BLaER1 treated with 17β-estradiol and CSF1 and Interleukin-3, amounts not matched to agents 10 nM and 100 nM (cell line): ENCODE measurements at regions not wholly inside any gene's neighbourhood (a gene's known extent, or its start where the extent isn't known, plus 50 kb on each side); places are given as distances from the start of the nearest gene placed in this dataset.

Source experiments
- H3K27ac ChIP-seq, 11 experiments: shearing (Covaris generic); formaldehyde crosslinking; 2 replicates each; pipeline ENCODE4 v1.8.1; 2022
- H3K27me3 ChIP-seq, 11 experiments: shearing (Covaris generic); formaldehyde crosslinking; 2 replicates each; pipeline ENCODE4 v1.8.1; 2022
- H3K36me3 ChIP-seq, 11 experiments: shearing (Covaris generic); formaldehyde crosslinking; 2 replicates each; pipeline ENCODE4 v1.8.1; 2022
- H3K4me1 ChIP-seq, 10 experiments: shearing (Covaris generic); formaldehyde crosslinking; 2 replicates each; pipeline ENCODE4 v1.8.1; 2022
- H3K4me2 ChIP-seq, 11 experiments: shearing (Covaris generic); formaldehyde crosslinking; 2 replicates each; pipeline ENCODE4 v1.8.1; 2022
- H3K4me3 ChIP-seq, 10 experiments: shearing (Covaris generic); formaldehyde crosslinking; 2 replicates each; pipeline ENCODE4 v1.8.1; 2022
- H3K9ac ChIP-seq, 11 experiments: shearing (Covaris generic); formaldehyde crosslinking; 2 replicates each; pipeline ENCODE4 v1.8.1; 2022
- H3K9me3 ChIP-seq, 11 experiments: shearing (Covaris generic); formaldehyde crosslinking; replicated peaks in 1 of 11; 2 replicates each; pipeline ENCODE4 v1.8.1; 2022
- H4K20me1 ChIP-seq, 11 experiments: shearing (Covaris generic); formaldehyde crosslinking; 2 replicates each; pipeline ENCODE4 v1.8.1; 2022
- Cebpa-rat ChIP-seq, 11 experiments: shearing (Covaris generic); IDR thresholded peaks; 2 replicates each; pipeline ENCODE4 v1.8.1; 2022

DNA sequence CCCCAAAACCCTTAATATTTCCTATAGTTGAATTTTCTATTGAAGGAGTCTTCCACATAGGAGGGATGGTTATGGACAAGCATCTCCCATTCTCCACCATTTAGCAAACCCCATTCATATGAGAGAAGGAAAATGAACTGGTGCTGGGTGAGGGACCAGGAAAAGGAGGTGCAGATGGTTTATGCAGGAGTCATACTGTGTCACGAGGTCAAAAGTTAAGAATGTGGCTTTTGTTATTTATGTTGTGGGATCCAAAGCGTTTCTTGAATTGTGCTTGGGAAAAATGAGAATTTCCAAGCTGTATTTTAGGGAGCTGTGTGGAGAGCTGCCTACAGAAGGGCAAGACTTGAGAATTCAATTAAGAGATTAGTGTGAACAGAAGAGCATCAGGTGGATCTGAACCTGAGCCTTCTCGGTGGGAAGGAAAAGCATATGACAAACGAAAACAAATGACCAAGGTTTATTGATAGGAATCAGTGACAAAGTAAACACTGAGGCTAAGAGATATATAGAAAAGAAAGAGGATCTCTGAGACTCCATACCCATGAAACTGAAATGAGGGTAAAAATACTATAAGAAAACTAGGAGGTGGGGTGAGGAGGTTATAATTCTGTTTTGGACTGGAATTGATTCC lies 473.3 kb upstream of the NR2F2 start:
- no peak for TF ChIP-seq Cebpa-rat (IDR thresholded peaks at IDR 0.05)
- H3K4me3 ChIP-seq, result no peak overlapping the region
- no peaks in the 10 kb centered on the region for H3K9me3 ChIP-seq

DNA sequence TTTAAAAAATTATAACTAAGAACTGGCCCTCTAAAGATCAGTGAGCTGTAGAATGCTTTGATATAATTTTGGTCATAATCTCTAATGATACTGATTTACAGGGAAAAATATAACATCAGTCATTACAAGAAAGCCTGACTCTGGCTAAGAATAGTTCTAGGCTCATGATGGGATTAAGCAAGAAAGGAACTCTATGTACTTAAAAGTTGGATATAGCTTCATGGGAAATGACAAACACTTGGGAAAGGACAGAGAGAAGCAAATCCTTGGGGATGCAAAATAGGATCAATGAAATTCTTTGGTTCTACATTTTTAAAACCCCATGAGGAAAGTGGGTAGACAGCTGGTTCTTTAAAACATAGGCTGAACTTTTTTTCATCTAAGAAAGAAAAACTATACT lies 472.7 kb upstream of the NR2F2 start:
- TF ChIP-seq Cebpa-rat (IDR thresholded peaks at IDR 0.05), result no peak
- Histone ChIP-seq H3K9me3 (no peaks in the 10 kb centered on the region), H4K20me1 (no peaks in the 10 kb centered on the region), H3K4me3 (no peak overlapping the region), H3K4me1 (peaks cover 0 to 17% (median 0%) of the 10 kb centered on the region in 10 experiments; a peak in 3 of 20 replicates), H3K27ac (no peak overlapping the region), H3K36me3 (no peaks in the 10 kb centered on the region), H3K9ac (no peak overlapping the region), H3K4me2 (no peak overlapping the region), H3K27me3 (no peaks in the 10 kb centered on the region; a peak in 2 of 22 replicates)

More for the DNA sequence above, 473.3 kb upstream of the NR2F2 start:
- no peaks in the 10 kb centered on the region; a peak in 3 of 22 replicates for H3K27me3 ChIP-seq
- no peak overlapping the region for H3K9ac ChIP-seq
- no peak overlapping the region for H3K4me2 ChIP-seq
- H3K36me3 ChIP-seq, result no peaks in the 10 kb centered on the region
- peaks cover 0 to 12% (median 0%) of the 10 kb centered on the region in 10 experiments; a peak in 3 of 20 replicates for H3K4me1 ChIP-seq
- no peaks in the 10 kb centered on the region for H4K20me1 ChIP-seq
- H3K27ac ChIP-seq, result no peak overlapping the region

DNA sequence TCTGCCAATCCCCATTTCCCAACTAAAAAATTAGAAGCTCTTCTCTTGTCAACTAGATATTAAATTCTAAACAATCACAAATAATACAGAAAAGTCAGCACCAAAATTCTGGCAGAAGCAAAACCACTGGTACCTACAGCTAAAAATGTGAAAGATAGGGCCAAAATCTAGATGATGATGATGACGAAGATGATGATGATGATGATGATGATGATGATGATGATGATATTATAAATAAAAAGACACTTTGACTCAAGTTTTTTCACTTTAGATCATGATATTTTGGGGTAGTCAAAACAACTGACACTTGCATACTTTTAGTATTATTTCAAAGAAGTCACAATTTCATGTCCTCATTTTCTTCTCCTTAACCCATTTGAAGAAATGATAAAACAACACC lies 470.1 kb upstream of the NR2F2 start:
- Histone ChIP-seq H3K9ac (no peak overlapping the region), H3K4me2 (no peak overlapping the region), H3K9me3 (no peaks in the 10 kb centered on the region), H3K4me3 (no peak overlapping the region), H3K27ac (no peak overlapping the region), H3K36me3 (no peaks in the 10 kb centered on the region), H3K4me1 (peaks cover 0 to 26% (median 1%) of the 10 kb centered on the region in 10 experiments; a peak in 4 of 20 replicates), H4K20me1 (no peaks in the 10 kb centered on the region), H3K27me3 (no peaks in the 10 kb centered on the region)
- TF ChIP-seq Cebpa-rat (IDR thresholded peaks at IDR 0.05), result no peak

DNA sequence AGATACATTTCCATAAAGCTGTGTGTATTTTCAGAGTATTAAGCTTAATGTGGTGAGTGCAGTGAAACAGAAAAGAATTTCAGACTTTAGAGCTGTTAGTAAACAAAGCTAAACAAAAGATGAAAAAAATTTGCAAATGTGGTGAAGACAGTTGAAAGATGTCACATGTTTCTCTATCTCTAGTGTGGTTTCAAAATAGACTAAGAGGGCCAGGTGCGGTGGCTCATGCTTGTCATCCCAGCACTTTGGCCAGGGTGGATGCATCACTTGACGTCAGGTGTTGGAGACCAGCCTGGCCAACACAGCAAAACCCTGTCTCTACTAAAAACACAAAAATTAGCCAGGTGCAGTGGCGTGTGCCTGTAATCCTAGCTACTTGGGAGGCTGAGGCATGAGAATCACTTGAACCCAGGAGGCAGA lies 466.0 kb upstream of the NR2F2 start:
- no peaks in the 10 kb centered on the region for H3K9me3 ChIP-seq
- no peaks in the 10 kb centered on the region for H4K20me1 ChIP-seq
- no peak for TF ChIP-seq Cebpa-rat (IDR thresholded peaks at IDR 0.05)
- peaks cover 0 to 26% (median 1%) of the 10 kb centered on the region in 10 experiments; a peak in 4 of 20 replicates for H3K4me1 ChIP-seq
- no peak overlapping the region for H3K9ac ChIP-seq
- H3K27ac ChIP-seq, result no peak overlapping the region
- H3K4me2 ChIP-seq, result peak overlapping the region in 3 of 11 experiments; percentile 0 to 33 (median 18); a peak in 5 of 22 replicates
- no peaks in the 10 kb centered on the region for H3K27me3 ChIP-seq
- H3K4me3 ChIP-seq, result no peak overlapping the region
- no peaks in the 10 kb centered on the region for H3K36me3 ChIP-seq

DNA sequence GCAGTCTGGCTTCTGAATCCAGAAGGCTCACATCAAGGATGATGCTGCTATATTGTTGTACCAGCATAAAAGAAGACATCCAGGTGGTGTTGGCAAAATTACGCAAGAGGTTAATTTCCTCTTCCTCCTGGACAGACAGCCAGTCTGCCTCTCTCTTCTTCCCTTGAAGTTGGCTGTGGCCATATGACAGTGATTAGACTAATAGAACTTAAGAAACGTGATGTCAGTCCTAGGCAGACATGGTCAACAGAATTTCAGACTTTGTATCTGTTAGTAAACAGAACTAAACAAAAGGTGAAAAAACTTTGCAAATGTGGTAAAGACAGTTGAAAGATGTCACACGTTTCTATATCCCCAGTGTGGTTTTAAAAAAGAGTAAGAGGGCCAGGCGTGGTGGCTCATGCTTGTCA lies 465.2 kb upstream of the NR2F2 start:
- TF ChIP-seq Cebpa-rat (IDR thresholded peaks at IDR 0.05), result peak in 7 of 11 experiments; percentile 16 to 67 (median 41); a peak in 7 of 22 replicates
- Histone ChIP-seq H3K27ac (no peak overlapping the region), H3K4me3 (no peak overlapping the region), H3K36me3 (no peaks in the 10 kb centered on the region), H3K4me1 (peaks cover 0 to 26% (median 1%) of the 10 kb centered on the region in 10 experiments; a peak in 4 of 20 replicates), H3K9me3 (no peaks in the 10 kb centered on the region), H3K9ac (no peak overlapping the region), H4K20me1 (no peaks in the 10 kb centered on the region), H3K27me3 (no peaks in the 10 kb centered on the region), H3K4me2 (0 out of 22 replicates have a peak overlapping the region, but pooled peaks of 2 of the 11 experiments have one; percentile 3 to 17)

DNA sequence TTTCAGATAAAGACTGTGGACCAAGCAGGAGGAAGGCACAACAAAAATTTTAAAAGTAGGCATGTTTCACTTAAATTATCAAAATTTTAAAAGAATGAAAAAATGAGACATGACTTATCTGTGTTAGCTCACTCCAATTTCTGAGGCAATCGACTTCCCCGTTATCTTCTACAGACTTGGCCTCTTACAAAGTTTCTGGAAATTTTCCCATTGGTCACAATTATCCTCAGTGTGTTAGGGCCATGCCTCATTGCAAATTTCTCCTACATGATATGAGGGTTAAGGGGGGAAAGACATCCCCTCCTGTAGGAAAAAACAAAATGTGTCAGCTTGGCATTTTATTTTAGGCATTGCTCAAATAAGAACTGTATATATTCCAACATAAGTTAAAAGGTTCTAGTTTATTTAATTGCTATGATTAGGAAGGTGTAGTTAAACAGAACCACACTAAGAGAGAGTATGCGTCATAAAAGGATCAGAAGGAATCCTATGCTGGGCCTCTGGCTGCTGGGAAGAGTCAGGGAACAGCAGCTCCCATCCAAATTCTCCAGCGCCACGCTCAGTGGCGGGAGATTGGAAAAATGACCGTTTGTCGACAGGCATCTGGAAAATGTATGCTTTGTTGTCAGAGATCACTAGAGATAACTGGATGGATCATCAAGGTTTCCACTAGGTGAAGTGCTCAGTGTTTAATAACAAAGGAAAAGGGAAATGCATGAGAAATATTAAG lies 463.6 kb upstream of the NR2F2 start:
- Histone ChIP-seq H3K9ac (no peak overlapping the region), H3K4me2 (no peak overlapping the region), H3K4me3 (no peak overlapping the region), H3K4me1 (peaks cover 0 to 17% (median 1%) of the 10 kb centered on the region in 10 experiments; a peak in 4 of 20 replicates), H3K27ac (no peak overlapping the region), H3K36me3 (no peaks in the 10 kb centered on the region), H3K27me3 (no peaks in the 10 kb centered on the region), H3K9me3 (0 out of 22 replicates have a peak, but pooled peaks cover 0 to under 1% (median 0%) of the 10 kb centered on the region in 11 experiments), H4K20me1 (no peaks in the 10 kb centered on the region)
- TF ChIP-seq Cebpa-rat (IDR thresholded peaks at IDR 0.05), result no peak

DNA sequence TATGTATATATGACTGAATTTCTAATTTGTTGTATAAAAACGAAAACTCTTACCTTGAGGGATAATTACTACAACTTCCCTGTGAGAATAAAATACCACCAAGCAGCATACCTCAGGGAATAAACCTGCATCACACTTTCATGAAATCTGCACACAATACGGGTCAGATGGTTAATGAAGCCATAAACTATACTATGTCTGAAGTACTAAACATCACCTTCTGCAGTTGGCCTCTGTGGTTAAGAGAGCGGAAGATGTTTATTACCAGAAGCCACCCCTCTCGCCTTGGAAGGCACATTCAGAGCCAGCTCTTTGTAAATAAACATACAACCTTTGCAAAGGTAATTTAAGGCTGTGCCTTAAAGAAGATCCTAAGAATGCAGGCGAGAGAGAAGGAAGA lies 462.1 kb upstream of the NR2F2 start:
- Histone ChIP-seq H3K27ac (no peak overlapping the region), H3K36me3 (no peaks in the 10 kb centered on the region), H3K4me2 (no peak overlapping the region), H3K4me3 (no peak overlapping the region), H3K27me3 (no peaks in the 10 kb centered on the region), H3K9me3 (0 out of 22 replicates have a peak, but pooled peaks cover 0 to 5% (median 0%) of the 10 kb centered on the region in 11 experiments), H3K9ac (no peak overlapping the region), H4K20me1 (no peaks in the 10 kb centered on the region), H3K4me1 (peaks cover 0 to 6% (median under 1%) of the 10 kb centered on the region in 10 experiments; a peak in 3 of 20 replicates)
- TF ChIP-seq Cebpa-rat (IDR thresholded peaks at IDR 0.05), result no peak

DNA sequence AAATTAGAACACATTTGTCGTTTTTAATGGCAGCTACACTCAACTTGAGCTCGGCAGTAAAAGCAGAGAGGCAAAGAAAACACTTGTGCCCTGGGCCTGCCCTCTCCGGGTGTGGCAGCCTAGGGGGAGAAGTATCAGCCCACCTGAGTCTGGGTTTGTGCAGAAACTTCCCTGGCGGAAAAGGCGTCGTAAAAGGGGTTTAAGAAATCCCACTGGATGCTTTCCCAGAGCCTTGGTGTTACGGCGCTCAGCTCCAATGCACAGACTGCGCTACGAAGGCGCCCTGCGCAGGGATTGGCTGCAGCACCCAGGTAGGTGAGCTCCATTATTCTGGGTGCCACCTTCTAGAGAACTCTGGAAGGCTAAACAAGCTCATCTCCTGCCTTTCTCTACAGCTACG lies 461.5 kb upstream of the NR2F2 start:
- no peaks in the 10 kb centered on the region for H4K20me1 ChIP-seq
- peaks cover 0 to 6% (median 0%) of the 10 kb centered on the region in 10 experiments; a peak in 1 of 20 replicates for H3K4me1 ChIP-seq
- H3K9me3 ChIP-seq, result 0 out of 22 replicates have a peak, but pooled peaks cover 0 to 8% (median 0%) of the 10 kb centered on the region in 11 experiments
- H3K27me3 ChIP-seq, result no peaks in the 10 kb centered on the region
- no peaks in the 10 kb centered on the region for H3K36me3 ChIP-seq
- H3K27ac ChIP-seq, result no peak overlapping the region
- no peak for TF ChIP-seq Cebpa-rat (IDR thresholded peaks at IDR 0.05)
- no peak overlapping the region for H3K4me2 ChIP-seq
- no peak overlapping the region for H3K9ac ChIP-seq
- H3K4me3 ChIP-seq, result no peak overlapping the region

DNA sequence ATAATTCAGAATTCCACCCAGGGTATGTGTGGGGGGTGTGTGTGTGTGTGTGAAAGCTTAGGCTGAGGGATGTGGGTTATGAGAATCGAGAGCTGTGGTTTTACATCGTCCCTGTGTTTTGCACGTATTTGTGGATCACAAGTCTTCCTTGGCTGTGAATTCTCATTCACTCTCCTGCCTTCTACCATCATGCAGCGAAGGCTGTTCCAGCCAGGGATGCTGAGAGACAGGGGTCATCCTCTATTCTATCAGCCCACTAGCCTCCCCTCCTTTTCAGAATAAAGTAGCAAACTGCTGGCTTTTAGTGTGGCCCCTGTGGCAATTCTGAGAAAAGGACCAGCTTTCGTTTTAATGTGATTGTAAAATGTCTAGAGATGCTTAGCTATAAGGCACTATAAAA lies 460.6 kb upstream of the NR2F2 start:
- Histone ChIP-seq H3K27me3 (no peaks in the 10 kb centered on the region), H3K27ac (no peak overlapping the region), H3K9ac (no peak overlapping the region), H3K36me3 (no peaks in the 10 kb centered on the region), H3K4me2 (no peak overlapping the region), H3K4me1 (peaks cover 0 to 10% (median 7%) of the 10 kb centered on the region in 10 experiments; a peak in 9 of 20 replicates), H3K4me3 (no peak overlapping the region), H3K9me3 (0 out of 22 replicates have a peak, but pooled peaks cover 0 to 8% (median 0%) of the 10 kb centered on the region in 11 experiments), H4K20me1 (no peaks in the 10 kb centered on the region)
- no peak for TF ChIP-seq Cebpa-rat (IDR thresholded peaks at IDR 0.05)
